ENCODE measurements at regions not wholly inside any gene's neighbourhood (a gene's known extent, or its start where the extent isn't known, plus 50 kb on each side); places are given as distances from the start of the nearest gene placed in this dataset.

GRCh38 chr20:48562586-48563116 is 265.1 kb downstream of the PREX1 start:
- no peak for TF ChIP-seq CTCF (IDR thresholded peaks at IDR 0.05; ENCODE audit: insufficient read depth, low read length)
- no peak for DNase-seq (ENCODE audit: low read depth)
- no peak overlapping the region for H3K4me3 ChIP-seq (ENCODE audit: low read depth, low read length)

- H3K4me3 ChIP-seq (ENCODE audit: low read depth, low read length) = no peak overlapping the region
- TF ChIP-seq CTCF (IDR thresholded peaks at IDR 0.05; ENCODE audit: insufficient read depth, low read length) = no peak
- no peak for DNase-seq (ENCODE audit: low read depth)
Observed at GRCh38 chr20:48558906-48559305, 268.9 kb downstream of the PREX1 start.

- no peak for TF ChIP-seq CTCF (IDR thresholded peaks at IDR 0.05; ENCODE audit: insufficient read depth, low read length)
- DNase-seq (ENCODE audit: low read depth) = no peak
- no peak overlapping the region for H3K4me3 ChIP-seq (ENCODE audit: low read depth, low read length)
Observed at GRCh38 chr20:48557380-48557779, 270.4 kb downstream of the PREX1 start.

- no peak for TF ChIP-seq CTCF (IDR thresholded peaks at IDR 0.05; ENCODE audit: insufficient read depth, low read length)
- no peak overlapping the region for H3K4me3 ChIP-seq (ENCODE audit: low read depth, low read length)
- no peak for DNase-seq (ENCODE audit: low read depth)
Observed at GRCh38 chr20:48556956-48557355, 270.8 kb downstream of the PREX1 start.

- H3K4me3 ChIP-seq (ENCODE audit: low read depth, low read length) = no peak overlapping the region
- no peak for TF ChIP-seq CTCF (IDR thresholded peaks at IDR 0.05; ENCODE audit: insufficient read depth, low read length)
- DNase-seq (ENCODE audit: low read depth) = no peak
Observed at GRCh38 chr20:48552550-48552949, 275.2 kb downstream of the PREX1 start.

- no peak for DNase-seq (ENCODE audit: low read depth)
- no peak overlapping the region for H3K4me3 ChIP-seq (ENCODE audit: low read depth, low read length)
- no peak for TF ChIP-seq CTCF (IDR thresholded peaks at IDR 0.05; ENCODE audit: insufficient read depth, low read length)
Observed at GRCh38 chr20:48550814-48551213, 277.0 kb downstream of the PREX1 start.

- no peak for TF ChIP-seq CTCF (IDR thresholded peaks at IDR 0.05; ENCODE audit: insufficient read depth, low read length)
- no peak for DNase-seq (ENCODE audit: low read depth)
- no peak overlapping the region for H3K4me3 ChIP-seq (ENCODE audit: low read depth, low read length)
Observed at GRCh38 chr20:48547664-48548063, 280.1 kb downstream of the PREX1 start.
